ENCODE measurements at regions not wholly inside any gene's neighbourhood (a gene's known extent, or its start where the extent isn't known, plus 50 kb on each side); places are given as distances from the start of the nearest gene placed in this dataset.

GRCh38 chr18:54509793-54510192, 81.3 kb upstream of the DYNAP start:
- no peak for TF ChIP-seq POLR2A (IDR thresholded peaks at IDR 0.05)
- TF ChIP-seq, protein P1, sequence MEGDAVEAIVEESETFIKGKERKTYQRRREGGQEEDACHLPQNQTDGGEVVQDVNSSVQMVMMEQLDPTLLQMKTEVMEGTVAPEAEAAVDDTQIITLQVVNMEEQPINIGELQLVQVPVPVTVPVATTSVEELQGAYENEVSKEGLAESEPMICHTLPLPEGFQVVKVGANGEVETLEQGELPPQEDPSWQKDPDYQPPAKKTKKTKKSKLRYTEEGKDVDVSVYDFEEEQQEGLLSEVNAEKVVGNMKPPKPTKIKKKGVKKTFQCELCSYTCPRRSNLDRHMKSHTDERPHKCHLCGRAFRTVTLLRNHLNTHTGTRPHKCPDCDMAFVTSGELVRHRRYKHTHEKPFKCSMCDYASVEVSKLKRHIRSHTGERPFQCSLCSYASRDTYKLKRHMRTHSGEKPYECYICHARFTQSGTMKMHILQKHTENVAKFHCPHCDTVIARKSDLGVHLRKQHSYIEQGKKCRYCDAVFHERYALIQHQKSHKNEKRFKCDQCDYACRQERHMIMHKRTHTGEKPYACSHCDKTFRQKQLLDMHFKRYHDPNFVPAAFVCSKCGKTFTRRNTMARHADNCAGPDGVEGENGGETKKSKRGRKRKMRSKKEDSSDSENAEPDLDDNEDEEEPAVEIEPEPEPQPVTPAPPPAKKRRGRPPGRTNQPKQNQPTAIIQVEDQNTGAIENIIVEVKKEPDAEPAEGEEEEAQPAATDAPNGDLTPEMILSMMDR (IDR thresholded peaks at IDR 0.05) = no peak
